NCI-H524 (cell line): ENCODE measurements at regions not wholly inside any gene's neighbourhood (a gene's known extent, or its start where the extent isn't known, plus 50 kb on each side); places are given as distances from the start of the nearest gene placed in this dataset.
A peak's percentile ranks its signal among the peaks of the same experiment; 100 is the strongest.

Experiments
- DNase-seq, 2 experiments: peaks; one replicate each; lab custom pipeline; 2025; lab: John Stamatoyannopoulos, UW

GRCh38 chr16:86806838-86807351, 228.5 kb downstream of the FOXL1 start:
- peak in 1 of 2 experiments; percentile 21 for DNase-seq

- DNase-seq, result no peak
These were observed 230.6 kb downstream of the FOXL1 start for GRCh38 chr16:86808863-86809444.

GRCh38 chr16:86809458-86809955, 231.2 kb downstream of the FOXL1 start:
- no peak for DNase-seq

GRCh38 chr16:86810062-86810461, 231.7 kb downstream of the FOXL1 start:
- DNase-seq, result no peak

- DNase-seq, result no peak
These were observed 234.1 kb downstream of the FOXL1 start for GRCh38 chr16:86812363-86812970.

GRCh38 chr16:86814256-86814655, 235.9 kb downstream of the FOXL1 start:
- no peak for DNase-seq

- DNase-seq, result no peak
These were observed 238.7 kb downstream of the FOXL1 start for GRCh38 chr16:86816930-86817625.

GRCh38 chr16:86818671-86819532, 240.6 kb downstream of the FOXL1 start:
- DNase-seq, result peak in 1 of 2 experiments; percentile 15

GRCh38 chr16:86819533-86819892, 241.2 kb downstream of the FOXL1 start:
- DNase-seq, result no peak

GRCh38 chr16:86821895-86822294, 243.5 kb downstream of the FOXL1 start:
- DNase-seq, result no peak

- no peak for DNase-seq
These were observed 244.8 kb downstream of the FOXL1 start for GRCh38 chr16:86823125-86823524.

- DNase-seq, result no peak
These were observed 245.7 kb downstream of the FOXL1 start for GRCh38 chr16:86823888-86824671.

- no peak for DNase-seq
These were observed 246.5 kb downstream of the FOXL1 start for GRCh38 chr16:86824751-86825296.

GRCh38 chr16:86825631-86826030, 247.3 kb downstream of the FOXL1 start:
- no peak for DNase-seq

- no peak for DNase-seq
These were observed 248.6 kb downstream of the FOXL1 start for GRCh38 chr16:86826941-86827340.

GRCh38 chr16:86827521-86827920, 249.2 kb downstream of the FOXL1 start:
- DNase-seq, result no peak

GRCh38 chr16:86828202-86828601, 249.9 kb downstream of the FOXL1 start:
- no peak for DNase-seq

- no peak for DNase-seq
These were observed 250.3 kb downstream of the FOXL1 start for GRCh38 chr16:86828653-86829052.

- DNase-seq, result peak in 1 of 2 experiments; percentile 14
These were observed 253.0 kb downstream of the FOXL1 start for GRCh38 chr16:86831366-86831765.

- DNase-seq, result no peak
These were observed 254.8 kb downstream of the FOXL1 start for GRCh38 chr16:86833136-86833535.

- DNase-seq, result peak in 1 of 2 experiments; percentile 21
These were observed 256.2 kb downstream of the FOXL1 start for GRCh38 chr16:86834451-86835035.
